Retina (tissue), 1 donor: ENCODE measurements at regions not wholly inside any gene's neighbourhood (a gene's known extent, or its start where the extent isn't known, plus 50 kb on each side); places are given as distances from the start of the nearest gene placed in this dataset.
A peak's percentile ranks its signal among the peaks of the same experiment; 100 is the strongest.

Experiments
- DNase-seq: peaks from one replicate; pipeline ENCODE4 v3.0.0-alpha.2; 2016

- DNase-seq, result no peak
Observed at GRCh38 chr3:103380391-103380790, 945.6 kb downstream of the ZPLD1 start.

- no peak for DNase-seq
Observed at GRCh38 chr3:103381296-103382079, 946.7 kb downstream of the ZPLD1 start.

GRCh38 chr3:103385961-103386656 lies 951.3 kb downstream of the ZPLD1 start:
- peak; percentile 71 for DNase-seq

GRCh38 chr3:103388214-103388613 lies 953.4 kb downstream of the ZPLD1 start:
- DNase-seq, result no peak

- DNase-seq, result no peak
Observed at GRCh38 chr3:103389356-103389755, 954.5 kb downstream of the ZPLD1 start.

GRCh38 chr3:103393395-103394186 lies 958.8 kb downstream of the ZPLD1 start:
- no peak for DNase-seq

GRCh38 chr3:103403191-103403590 lies 968.4 kb downstream of the ZPLD1 start:
- no peak for DNase-seq

GRCh38 chr3:103406320-103406850 lies 971.6 kb downstream of the ZPLD1 start:
- DNase-seq, result no peak

GRCh38 chr3:103410231-103410630 lies 975.4 kb downstream of the ZPLD1 start:
- no peak for DNase-seq

- DNase-seq, result no peak
Observed at GRCh38 chr3:103421460-103421859, 986.6 kb downstream of the ZPLD1 start.

GRCh38 chr3:103437883-103438282 lies 1003.1 kb downstream of the ZPLD1 start:
- no peak for DNase-seq

GRCh38 chr3:103440539-103441203 lies 1005.9 kb downstream of the ZPLD1 start:
- DNase-seq, result peak; percentile 20

GRCh38 chr3:103446953-103447629 lies 1012.3 kb downstream of the ZPLD1 start:
- no peak for DNase-seq

- no peak for DNase-seq
Observed at GRCh38 chr3:103453152-103453551, 1018.3 kb downstream of the ZPLD1 start.

- DNase-seq, result no peak
Observed at GRCh38 chr3:103459815-103460214, 1025.0 kb downstream of the ZPLD1 start.

- no peak for DNase-seq
Observed at GRCh38 chr3:103470498-103470897, 1035.7 kb downstream of the ZPLD1 start.

- no peak for DNase-seq
Observed at GRCh38 chr3:103494011-103494410, 1059.2 kb downstream of the ZPLD1 start.

- DNase-seq, result no peak
Observed at GRCh38 chr3:103494512-103494911, 1059.7 kb downstream of the ZPLD1 start.

GRCh38 chr3:103495186-103495585 lies 1060.4 kb downstream of the ZPLD1 start:
- no peak for DNase-seq

GRCh38 chr3:103499132-103499900 lies 1064.5 kb downstream of the ZPLD1 start:
- DNase-seq, result no peak

GRCh38 chr3:103499967-103500366 lies 1065.2 kb downstream of the ZPLD1 start:
- DNase-seq, result no peak
